A673 (cell line): ENCODE measurements at regions not wholly inside any gene's neighbourhood (a gene's known extent, or its start where the extent isn't known, plus 50 kb on each side); places are given as distances from the start of the nearest gene placed in this dataset.
"Not testable (repeated sequence)": the region's sequence is repeated elsewhere in the genome, so short reads cannot be mapped to it uniquely, and the experiment has no call there.

Experiments
- BruUV-seq: library from RNA; stranded (reverse); fragments of 400-500 nt; replicated peaks from 2 replicates; lab custom pipeline; 2021; lab: Mats Ljungman, UMichigan
- CTCF ChIA-PET: fragments of 300-600 bp; sonication (Branson Sonifier 250); formaldehyde crosslinking; loops from one replicate; lab custom pipeline; 2022; ENCODE audit warnings: antibody characterized with exemption; lab: Charles Lee
- POLR2A ChIA-PET: fragments of 300-600 bp; sonication (Branson Sonifier 250); formaldehyde crosslinking; loops from one replicate; lab custom pipeline; 2022; ENCODE audit warnings: antibody characterized with exemption; ENCODE audit not compliant: low non-redundant PET; lab: Charles Lee
- DNase-seq: peaks from one replicate; pipeline ENCODE4 v3.0.0-alpha.2; 2015; ENCODE audit warnings: low spot score
- H3K27ac ChIP-seq: fragments of 200-600 bp; sonication (generic); 2 replicates; pipeline ENCODE4 v1.5.1; 2016; ENCODE audit warnings: mixed run types, low read depth, mild to moderate bottlenecking, mixed read lengths, antibody characterized with exemption, low read length; ENCODE audit not compliant: poor library complexity, severe bottlenecking
- H3K27me3 ChIP-seq: fragments of 200-600 bp; sonication (generic); replicated peaks from 2 replicates; pipeline ENCODE4 v1.6.1; 2017; ENCODE audit warnings: mixed run types, low read depth, mild to moderate bottlenecking, mixed read lengths, antibody characterized with exemption, low read length; ENCODE audit not compliant: insufficient read depth, poor library complexity
- H3K36me3 ChIP-seq: fragments of 200-600 bp; sonication (generic); 2 replicates; pipeline ENCODE4 v1.6.1; 2016; ENCODE audit warnings: mixed run types, mild to moderate bottlenecking, mixed read lengths, antibody characterized with exemption, low read length; ENCODE audit not compliant: insufficient read depth, poor library complexity, severe bottlenecking
- H3K4me1 ChIP-seq: fragments of 200-600 bp; sonication (generic); 2 replicates; pipeline ENCODE4 v1.6.1; 2017; ENCODE audit warnings: mixed run types, mild to moderate bottlenecking, mixed read lengths, antibody characterized with exemption, low read length; ENCODE audit not compliant: insufficient read depth, poor library complexity, severe bottlenecking
- H3K4me3 ChIP-seq: fragments of 200-600 bp; sonication (generic); 2 replicates; pipeline ENCODE4 v1.5.1; 2016; ENCODE audit warnings: low read depth, mixed run types, mild to moderate bottlenecking, mixed read lengths, low read length; ENCODE audit not compliant: poor library complexity, severe bottlenecking
- H3K9me3 ChIP-seq: fragments of 200-600 bp; sonication (generic); 2 replicates; pipeline ENCODE4 v1.6.1; 2016; ENCODE audit warnings: mixed run types, low read depth, mild to moderate bottlenecking, mixed read lengths, antibody characterized with exemption, low read length; ENCODE audit not compliant: poor library complexity, severe bottlenecking
- CTCF ChIP-seq: fragments of 300-800, 200-600 bp; sonication (generic); conservative IDR thresholded peaks from 2 replicates; pipeline ENCODE4 v1.5.1; 2017; ENCODE audit warnings: low read depth, mild to moderate bottlenecking, antibody characterized with exemption, low read length, moderate library complexity, mixed read lengths
- EZH2 ChIP-seq: fragments of 200-600 bp; sonication (generic); IDR thresholded peaks from 2 replicates; pipeline ENCODE4 v1.6.1; 2017; ENCODE audit warnings: borderline replicate concordance, low read depth, mild to moderate bottlenecking, mixed read lengths, antibody characterized with exemption, low read length; ENCODE audit not compliant: poor library complexity, severe bottlenecking
- intact Hi-C: fragments of 100-400 bp; cut with micrococcal nuclease; formaldehyde crosslinking; loops from one replicate; pipeline ENCODE4 v1.10.0; 2022; ENCODE audit not compliant: unreplicated experiment

DNA sequence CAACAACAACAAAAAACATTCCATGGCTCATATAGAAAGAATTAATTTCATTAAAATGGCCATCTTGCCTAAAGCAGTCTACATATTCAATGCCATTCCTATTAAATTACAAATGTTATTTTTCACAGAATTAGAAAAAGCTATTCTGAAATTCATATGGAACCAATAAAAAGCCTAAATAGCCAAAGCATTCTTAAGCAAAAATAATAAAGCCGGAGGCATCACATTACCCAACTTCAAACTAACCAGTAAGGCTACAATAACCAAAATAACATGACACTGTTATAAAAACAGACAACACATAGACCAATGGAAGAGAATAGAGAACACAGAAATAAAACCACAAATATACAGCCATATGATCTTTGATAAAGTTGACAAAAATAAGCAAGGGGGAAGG, 330.4 kb downstream of the KIF20B start:
- BruUV-seq = no TSS peak
- Histone ChIP-seq H3K27me3 (peaks cover 15% of the 10 kb centered on the region), H3K4me3 (no peak overlapping the region), H3K9me3 (no peaks in the 10 kb centered on the region), H3K4me1 (no peaks in the 10 kb centered on the region), H3K36me3 (no peaks in the 10 kb centered on the region), H3K27ac (no peak overlapping the region)
- CTCF ChIA-PET = no interaction called here
- DNase-seq = no peak
- TF ChIP-seq CTCF (no peak), EZH2 (no peak)
- POLR2A ChIA-PET = no interaction called here
- intact Hi-C loops = no loop called here

GRCh38 chr10:90032519-90032918, 331.1 kb downstream of the KIF20B start:
- ChIA-PET POLR2A (no interaction called here), CTCF (no interaction called here)
- TF ChIP-seq EZH2 (no peak), CTCF (no peak)
- intact Hi-C loops = no loop called here
- no peak for DNase-seq
- no TSS peak for BruUV-seq
- Histone ChIP-seq H3K4me3 (no peak overlapping the region), H3K36me3 (no peaks in the 10 kb centered on the region), H3K27me3 (peaks cover 14% of the 10 kb centered on the region), H3K27ac (no peak overlapping the region), H3K9me3 (no peaks in the 10 kb centered on the region), H3K4me1 (no peaks in the 10 kb centered on the region)

GRCh38 chr10:90034862-90035261, 333.5 kb downstream of the KIF20B start:
- H3K27ac ChIP-seq, H3K9me3 ChIP-seq, DNase-seq, H3K4me1 ChIP-seq, POLR2A ChIA-PET, CTCF ChIA-PET, BruUV-seq, intact Hi-C loops, H3K4me3 ChIP-seq, H3K36me3 ChIP-seq: not testable (repeated sequence)
- peaks cover 13% of the 10 kb centered on the region for H3K27me3 ChIP-seq

GRCh38 chr10:90041585-90041984, 340.2 kb downstream of the KIF20B start:
- no peaks in the 10 kb centered on the region for H3K36me3 ChIP-seq
- TF ChIP-seq CTCF (no peak), EZH2 (no peak)
- POLR2A ChIA-PET = no interaction called here
- CTCF ChIA-PET = no interaction called here
- no peak overlapping the region for H3K27ac ChIP-seq
- no peak for DNase-seq
- H3K27me3 ChIP-seq = peaks cover 10% of the 10 kb centered on the region
- no peaks in the 10 kb centered on the region for H3K9me3 ChIP-seq
- no peak overlapping the region for H3K4me3 ChIP-seq
- H3K4me1 ChIP-seq = no peaks in the 10 kb centered on the region
- intact Hi-C loops = no loop called here
- BruUV-seq = no TSS peak
